OCI-LY7 (cell line): ENCODE measurements at regions not wholly inside any gene's neighbourhood (a gene's known extent, or its start where the extent isn't known, plus 50 kb on each side); places are given as distances from the start of the nearest gene placed in this dataset.

Experiments
- CTCF ChIP-seq: fragments of 200-600 bp; sonication (generic); conservative IDR thresholded peaks from 2 replicates; pipeline ENCODE4 v1.5.1; 2014; ENCODE audit warnings: mild to moderate bottlenecking, antibody characterized with exemption, low read length, moderate library complexity, mixed read lengths
- EZH2phosphoT487 ChIP-seq: fragments of 200-600 bp; sonication (generic); IDR thresholded peaks from 2 replicates; pipeline ENCODE4 v1.6.1; 2018; ENCODE audit warnings: low read depth, borderline replicate concordance, mild to moderate bottlenecking, mixed run types, antibody characterized with exemption, low read length, moderate library complexity, mixed read lengths

GRCh38 chr20:47847884-47848485, 62.7 kb upstream of the SULF2 start:
- no peak for TF ChIP-seq CTCF
- TF ChIP-seq EZH2phosphoT487, result no peak
